Central memory CD4-positive, alpha-beta T cell (primary cell): ENCODE measurements at regions not wholly inside any gene's neighbourhood (a gene's known extent, or its start where the extent isn't known, plus 50 kb on each side); places are given as distances from the start of the nearest gene placed in this dataset.

Experiments used
- DNase-seq: peaks from one replicate; pipeline ENCODE4 v3.0.0; 2022

- DNase-seq = no peak
These were observed 202.1 kb upstream of the PSMD7 start for GRCh38 chr16:74094514-74094913.

GRCh38 chr16:74092336-74092735 lies 204.3 kb upstream of the PSMD7 start:
- no peak for DNase-seq

- no peak for DNase-seq
These were observed 205.7 kb upstream of the PSMD7 start for GRCh38 chr16:74090871-74091270.

GRCh38 chr16:74083541-74083940 lies 213.1 kb upstream of the PSMD7 start:
- DNase-seq = no peak

- no peak for DNase-seq
These were observed 216.3 kb upstream of the PSMD7 start for GRCh38 chr16:74080311-74080710.

GRCh38 chr16:74079232-74079586 lies 217.4 kb upstream of the PSMD7 start:
- DNase-seq = no peak

GRCh38 chr16:74078511-74079231 lies 217.9 kb upstream of the PSMD7 start:
- DNase-seq = no peak

- DNase-seq = no peak
These were observed 220.0 kb upstream of the PSMD7 start for GRCh38 chr16:74076568-74076967.

- no peak for DNase-seq
These were observed 221.2 kb upstream of the PSMD7 start for GRCh38 chr16:74075393-74075792.

GRCh38 chr16:74073456-74073855 lies 223.2 kb upstream of the PSMD7 start:
- no peak for DNase-seq

GRCh38 chr16:74071996-74072535 lies 224.5 kb upstream of the PSMD7 start:
- no peak for DNase-seq

GRCh38 chr16:74070237-74070636 lies 226.4 kb upstream of the PSMD7 start:
- no peak for DNase-seq

- DNase-seq = no peak
These were observed 232.4 kb upstream of the PSMD7 start for GRCh38 chr16:74064120-74064735.

GRCh38 chr16:74053826-74054225 lies 242.8 kb upstream of the PSMD7 start:
- no peak for DNase-seq

- no peak for DNase-seq
These were observed 243.3 kb upstream of the PSMD7 start for GRCh38 chr16:74053312-74053711.

GRCh38 chr16:74052016-74052415 lies 244.6 kb upstream of the PSMD7 start:
- no peak for DNase-seq

GRCh38 chr16:74049027-74049426 lies 247.6 kb upstream of the PSMD7 start:
- DNase-seq = no peak

GRCh38 chr16:74046524-74046923 lies 250.1 kb upstream of the PSMD7 start:
- DNase-seq = no peak

GRCh38 chr16:74045513-74045912 lies 251.1 kb upstream of the PSMD7 start:
- DNase-seq = no peak

- DNase-seq = no peak
These were observed 260.8 kb upstream of the PSMD7 start for GRCh38 chr16:74035816-74036215.

GRCh38 chr16:74034862-74035261 lies 261.8 kb upstream of the PSMD7 start:
- DNase-seq = no peak

GRCh38 chr16:74034200-74034599 lies 262.4 kb upstream of the PSMD7 start:
- DNase-seq = no peak

GRCh38 chr16:74033441-74033995 lies 263.1 kb upstream of the PSMD7 start:
- DNase-seq = no peak

- no peak for DNase-seq
These were observed 265.1 kb upstream of the PSMD7 start for GRCh38 chr16:74031551-74031950.
